ENCODE measurements at regions not wholly inside any gene's neighbourhood (a gene's known extent, or its start where the extent isn't known, plus 50 kb on each side); places are given as distances from the start of the nearest gene placed in this dataset.

GRCh38 chr4:148800940-148801339 is 358.7 kb upstream of the NR3C2 start:
- no peak for TF ChIP-seq CTCF (IDR thresholded peaks at IDR 0.05)
- TF ChIP-seq POLR2A (IDR thresholded peaks at IDR 0.05): no peak
- Histone ChIP-seq H3K27me3 (no peaks in the 10 kb centered on the region), H3K36me3 (replicated peaks in 1 of 2) (no peaks in the 10 kb centered on the region), H3K4me3 (no peak overlapping the region), H3K27ac (no peak overlapping the region), H3K9me3 (replicated peaks in 1 of 3) (no peaks in the 10 kb centered on the region), H3K4me1 (replicated peaks in 1 of 2) (no peaks in the 10 kb centered on the region)
- 67 to 79% (median 78%) methylated on average over 4 of the region's 4 CpGs for WGBS, 4 donors
- no peak for DNase-seq
- intact Hi-C loops (cut with DNase I): no loop called here

- no peaks in the 10 kb centered on the region for H3K9me3 ChIP-seq (replicated peaks in 1 of 3)
- TF ChIP-seq CTCF (IDR thresholded peaks at IDR 0.05) (no peak), POLR2A (IDR thresholded peaks at IDR 0.05) (no peak)
- H3K4me1 ChIP-seq (replicated peaks in 1 of 2): no peaks in the 10 kb centered on the region
- no peak overlapping the region for H3K4me3 ChIP-seq
- no peak overlapping the region for H3K27ac ChIP-seq
- H3K36me3 ChIP-seq (replicated peaks in 1 of 2): no peaks in the 10 kb centered on the region
- intact Hi-C loops (cut with DNase I): no loop called here
- no peak for DNase-seq
- 83 to 100% (median 87%) methylated on average over 1 of the region's 1 CpG for WGBS, 4 donors
- H3K27me3 ChIP-seq: no peaks in the 10 kb centered on the region
These were observed 358.2 kb upstream of the NR3C2 start for GRCh38 chr4:148800336-148800885.

- DNase-seq: no peak
- no peak overlapping the region for H3K27ac ChIP-seq
- no peaks in the 10 kb centered on the region for H3K27me3 ChIP-seq
- H3K4me3 ChIP-seq: no peak overlapping the region
- intact Hi-C loops (cut with DNase I): no loop called here
- H3K36me3 ChIP-seq (replicated peaks in 1 of 2): no peaks in the 10 kb centered on the region
- no peaks in the 10 kb centered on the region for H3K4me1 ChIP-seq (replicated peaks in 1 of 2)
- TF ChIP-seq POLR2A (IDR thresholded peaks at IDR 0.05) (no peak), CTCF (IDR thresholded peaks at IDR 0.05) (no peak)
- H3K9me3 ChIP-seq (replicated peaks in 1 of 3): no peaks in the 10 kb centered on the region
- 72 to 81% (median 77%) methylated on average over 7 of the region's 7 CpGs for WGBS, 4 donors
These were observed 353.1 kb upstream of the NR3C2 start for GRCh38 chr4:148795156-148795864.

GRCh38 chr4:148793221-148793620 is 351.0 kb upstream of the NR3C2 start:
- TF ChIP-seq POLR2A (IDR thresholded peaks at IDR 0.05): no peak
- TF ChIP-seq CTCF (IDR thresholded peaks at IDR 0.05): no peak
- H3K27me3 ChIP-seq: no peaks in the 10 kb centered on the region
- 64 to 81% (median 73%) methylated on average over 2 of the region's 2 CpGs for WGBS, 4 donors
- no peaks in the 10 kb centered on the region for H3K4me1 ChIP-seq (replicated peaks in 1 of 2)
- no peak overlapping the region for H3K27ac ChIP-seq
- intact Hi-C loops (cut with DNase I): no loop called here
- no peak for DNase-seq
- H3K4me3 ChIP-seq: no peak overlapping the region
- no peaks in the 10 kb centered on the region for H3K36me3 ChIP-seq (replicated peaks in 1 of 2)
- no peaks in the 10 kb centered on the region for H3K9me3 ChIP-seq (replicated peaks in 1 of 3)
